H9 (cell line): ENCODE measurements at regions not wholly inside any gene's neighbourhood (a gene's known extent, or its start where the extent isn't known, plus 50 kb on each side); places are given as distances from the start of the nearest gene placed in this dataset.

Experiments
- DNase-seq: peaks from one replicate; pipeline ENCODE4 v3.0.0-alpha.2; 2017
- H2AFZ ChIP-seq: one replicate; pipeline ENCODE4 v1.6.1; 2013; ENCODE audit warnings: mild to moderate bottlenecking, low read length, control low read depth, moderate library complexity
- H2AK5ac ChIP-seq: 2 replicates; pipeline ENCODE4 v1.6.1; 2013; ENCODE audit warnings: low read length, control low read depth, mixed read lengths; ENCODE audit not compliant: insufficient read length
- H2BK120ac ChIP-seq: one replicate; pipeline ENCODE4 v1.6.1; 2013; ENCODE audit warnings: low read depth, mild to moderate bottlenecking, low read length, control low read depth, inconsistent platforms; ENCODE audit not compliant: poor library complexity, severe bottlenecking
- H2BK12ac ChIP-seq: 2 replicates; pipeline ENCODE4 v1.6.1; 2013; ENCODE audit warnings: low read length, control low read depth, mixed read lengths, low read depth; ENCODE audit not compliant: insufficient read length
- H2BK15ac ChIP-seq: 2 replicates; pipeline ENCODE4 v1.6.1; 2013; ENCODE audit warnings: low read depth, low read length, control low read depth
- H2BK20ac ChIP-seq: one replicate; pipeline ENCODE4 v1.6.1; 2013; ENCODE audit warnings: low read depth, mild to moderate bottlenecking, low read length, control low read depth, inconsistent platforms; ENCODE audit not compliant: poor library complexity, severe bottlenecking
- H2BK5ac ChIP-seq: 2 replicates; pipeline ENCODE4 v1.6.1; 2013; ENCODE audit warnings: low read length, control low read depth, mixed read lengths; ENCODE audit not compliant: insufficient read length
- H3K14ac ChIP-seq: 2 replicates; pipeline ENCODE4 v1.6.1; 2013; ENCODE audit warnings: low read length, control low read depth; ENCODE audit not compliant: insufficient read depth
- H3K18ac ChIP-seq: 2 replicates; pipeline ENCODE4 v1.6.1; 2013; ENCODE audit warnings: low read depth, mild to moderate bottlenecking, mixed read lengths, low read length, control low read depth; ENCODE audit not compliant: insufficient read length
- H3K23ac ChIP-seq: 2 replicates; pipeline ENCODE4 v1.6.1; 2013; ENCODE audit warnings: low read length, control low read depth, mixed read lengths, low read depth; ENCODE audit not compliant: insufficient read length
- H3K23me2 ChIP-seq: 2 replicates; pipeline ENCODE4 v1.6.1; 2013; ENCODE audit warnings: low read depth, mild to moderate bottlenecking, mixed read lengths, low read length, control low read depth; ENCODE audit not compliant: insufficient read length, poor library complexity, severe bottlenecking
- H3K27ac ChIP-seq: 2 replicates; pipeline ENCODE4 v1.5.1; 2013; ENCODE audit warnings: low read length, control low read depth, mixed read lengths, low read depth; ENCODE audit not compliant: insufficient read length
- H3K27me3 ChIP-seq: 2 replicates; pipeline ENCODE4 v1.6.1; 2013; ENCODE audit warnings: low read length, control low read depth, inconsistent platforms; ENCODE audit not compliant: insufficient read depth
- H3K4ac ChIP-seq: 2 replicates; pipeline ENCODE4 v1.6.1; 2013; ENCODE audit warnings: low read depth, mild to moderate bottlenecking, control low read depth, inconsistent platforms, low read length, moderate library complexity
- H3K4me1 ChIP-seq: 2 replicates; pipeline ENCODE4 v1.6.1; 2013; ENCODE audit warnings: low read length, control low read depth, inconsistent platforms; ENCODE audit not compliant: insufficient read depth
- H3K4me2 ChIP-seq: 2 replicates; pipeline ENCODE4 v1.6.1; 2013; ENCODE audit warnings: low read length, control low read depth, mixed read lengths; ENCODE audit not compliant: insufficient read length, insufficient read depth
- H3K56ac ChIP-seq: 2 replicates; pipeline ENCODE4 v1.6.1; 2013; ENCODE audit warnings: low read depth, mild to moderate bottlenecking, mixed read lengths, low read length, control low read depth; ENCODE audit not compliant: insufficient read length
- H3K79me1 ChIP-seq: 2 replicates; pipeline ENCODE4 v1.6.1; 2013; ENCODE audit warnings: low read depth, mild to moderate bottlenecking, moderate library complexity, low read length, control low read depth, inconsistent platforms; ENCODE audit not compliant: insufficient read depth, poor library complexity, severe bottlenecking
- H3K79me2 ChIP-seq: 2 replicates; pipeline ENCODE4 v1.6.1; 2013; ENCODE audit warnings: low read length, control low read depth, inconsistent platforms; ENCODE audit not compliant: insufficient read depth
- H3K9ac ChIP-seq: 2 replicates; pipeline ENCODE4 v1.6.1; 2013; ENCODE audit warnings: low read length, control low read depth, mixed read lengths; ENCODE audit not compliant: insufficient read length; ENCODE audit errors: extremely low read depth
- H3K9me3 ChIP-seq: one replicate; pipeline ENCODE4 v1.6.1; 2013; ENCODE audit warnings: low read depth, low read length, inconsistent platforms; ENCODE audit not compliant: control insufficient read depth
- H3T11ph ChIP-seq: one replicate; pipeline ENCODE4 v1.6.1; 2013; ENCODE audit warnings: mild to moderate bottlenecking, low read length, control low read depth, inconsistent platforms
- H4K20me1 ChIP-seq: one replicate; pipeline ENCODE4 v1.6.1; 2013; ENCODE audit not compliant: control insufficient read depth, insufficient read length, insufficient read depth
- H4K5ac ChIP-seq: 2 replicates; pipeline ENCODE4 v1.6.1; 2013; ENCODE audit warnings: low read depth, mild to moderate bottlenecking, mixed read lengths, low read length, control low read depth; ENCODE audit not compliant: insufficient read length
- H4K8ac ChIP-seq: replicated peaks from 2 replicates; pipeline ENCODE4 v1.6.1; 2013; ENCODE audit warnings: low read length, control low read depth, mixed read lengths, low read depth; ENCODE audit not compliant: insufficient read length
- H4K91ac ChIP-seq: 2 replicates; pipeline ENCODE4 v1.6.1; 2013; ENCODE audit warnings: low read depth, mild to moderate bottlenecking, moderate library complexity, mixed read lengths, low read length, control low read depth; ENCODE audit not compliant: insufficient read length
- H3K27ac Mint-ChIP-seq, 3 experiments: 2 replicates in 2 of 3; 3 replicates in 1 of 3; pipeline ENCODE4 v1.8.0; 2020 to 2021; ENCODE audit warnings: mixed read lengths in 3 of 3, mild to moderate bottlenecking in 1 of 3, moderate library complexity in 1 of 3
- H3K27me3 Mint-ChIP-seq: 2 replicates; pipeline ENCODE4 v1.8.0; 2021; ENCODE audit warnings: low read depth, mild to moderate bottlenecking, moderate library complexity, mixed read lengths
- H3K36me3 Mint-ChIP-seq, 3 experiments: 2 replicates in 2 of 3; 3 replicates in 1 of 3; pipeline ENCODE4 v1.8.0; 2020 to 2021; ENCODE audit warnings: low read depth in 3 of 3, mixed read lengths in 3 of 3; ENCODE audit not compliant: insufficient read depth in 1 of 3
- H3K4me1 Mint-ChIP-seq, 2 experiments: 2 replicates each; pipeline ENCODE4 v1.8.0; 2020; ENCODE audit warnings: mixed read lengths in 2 of 2
- H3K4me3 Mint-ChIP-seq, 2 experiments: 2 replicates in 1 of 2; 3 replicates in 1 of 2; pipeline ENCODE4 v1.8.0; 2020 to 2021; ENCODE audit warnings: mild to moderate bottlenecking in 2 of 2, mixed read lengths in 2 of 2, moderate library complexity in 1 of 2
- H3K9me3 Mint-ChIP-seq, 2 experiments: 2 replicates in 1 of 2; 3 replicates in 1 of 2; pipeline ENCODE4 v1.8.0; 2020; ENCODE audit warnings: mild to moderate bottlenecking in 2 of 2, mixed read lengths in 2 of 2, moderate library complexity in 1 of 2
- WGBS: extraction: QIAGEN DNeasy Blood & Tissue Kit; methylation state at CpG from one replicate; pipeline ENCODE4 v1.1.7; 2013; ENCODE audit warnings: missing lambda C conversion rate, low lambda C conversion rate, mixed read lengths; ENCODE audit not compliant: insufficient read length; ENCODE audit errors: extremely low coverage; 5-methylcytosine and 5-hydroxymethylcytosine counted together
- TF ChIP-seq, protein P1 (sequence below): fragments of 200-600 bp; sonication (generic); conservative IDR thresholded peaks from 3 replicates; pipeline ENCODE4 v1.8.0; 2021; ENCODE audit warnings: antibody characterized with exemption, mild to moderate bottlenecking

DNA sequence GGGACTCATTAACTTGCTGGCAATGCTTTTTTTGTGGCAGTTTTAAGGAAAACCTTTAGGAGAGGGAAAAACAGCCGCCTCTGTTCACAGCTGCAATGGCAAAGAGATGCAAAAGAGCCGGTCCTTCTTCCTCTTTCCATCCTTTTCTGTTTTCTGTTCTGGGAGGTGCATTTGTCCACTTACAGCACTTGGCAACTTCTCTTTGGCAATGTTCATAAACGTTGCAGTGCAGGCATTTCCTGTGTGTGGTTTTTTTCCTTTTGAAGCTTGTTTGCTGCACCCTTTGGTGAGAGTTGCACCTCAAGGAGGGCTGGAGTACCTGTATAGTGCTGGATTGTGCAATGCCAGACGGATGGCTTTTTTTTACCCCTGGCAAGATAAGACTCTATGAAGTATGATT is 53.9 kb upstream of the HABP2 start:
- Histone ChIP-seq H2AFZ (no peak overlapping the region), H3K4me1 (no peaks in the 10 kb centered on the region), H4K8ac (no peak overlapping the region), H3T11ph (no peak overlapping the region), H3K4me2 (no peak overlapping the region), H3K27ac (no peak overlapping the region), H2BK12ac (no peak overlapping the region), H3K9ac (no peak overlapping the region), H2AK5ac (no peak overlapping the region), H2BK120ac (no peak overlapping the region), H2BK5ac (no peak overlapping the region), H3K23ac (no peak overlapping the region), H4K91ac (no peak overlapping the region), H3K4ac (no peak overlapping the region), H2BK15ac (no peak overlapping the region), H3K23me2 (no peaks in the 10 kb centered on the region), H3K18ac (no peak overlapping the region), H4K20me1 (no peaks in the 10 kb centered on the region), H3K56ac (no peak overlapping the region), H3K79me2 (no peaks in the 10 kb centered on the region; the same call in 1 of the 2 replicates), H3K27me3 (no peaks in the 10 kb centered on the region), H4K5ac (no peak overlapping the region), H3K79me1 (no peaks in the 10 kb centered on the region), H3K14ac (no peak overlapping the region), H2BK20ac (no peak overlapping the region), H3K9me3 (no peaks in the 10 kb centered on the region)
- Mint-ChIP-seq H3K4me1 (peaks cover 0 to 6% of the 10 kb centered on the region in 2 experiments; a peak in 2 of 4 replicates), H3K4me3 (no peak overlapping the region), H3K27me3 (peaks cover 44% of the 10 kb centered on the region), H3K27ac (no peak overlapping the region), H3K36me3 (no peaks in the 10 kb centered on the region; a peak in 1 of 7 replicates), H3K9me3 (no peaks in the 10 kb centered on the region)
- TF ChIP-seq, protein P1, sequence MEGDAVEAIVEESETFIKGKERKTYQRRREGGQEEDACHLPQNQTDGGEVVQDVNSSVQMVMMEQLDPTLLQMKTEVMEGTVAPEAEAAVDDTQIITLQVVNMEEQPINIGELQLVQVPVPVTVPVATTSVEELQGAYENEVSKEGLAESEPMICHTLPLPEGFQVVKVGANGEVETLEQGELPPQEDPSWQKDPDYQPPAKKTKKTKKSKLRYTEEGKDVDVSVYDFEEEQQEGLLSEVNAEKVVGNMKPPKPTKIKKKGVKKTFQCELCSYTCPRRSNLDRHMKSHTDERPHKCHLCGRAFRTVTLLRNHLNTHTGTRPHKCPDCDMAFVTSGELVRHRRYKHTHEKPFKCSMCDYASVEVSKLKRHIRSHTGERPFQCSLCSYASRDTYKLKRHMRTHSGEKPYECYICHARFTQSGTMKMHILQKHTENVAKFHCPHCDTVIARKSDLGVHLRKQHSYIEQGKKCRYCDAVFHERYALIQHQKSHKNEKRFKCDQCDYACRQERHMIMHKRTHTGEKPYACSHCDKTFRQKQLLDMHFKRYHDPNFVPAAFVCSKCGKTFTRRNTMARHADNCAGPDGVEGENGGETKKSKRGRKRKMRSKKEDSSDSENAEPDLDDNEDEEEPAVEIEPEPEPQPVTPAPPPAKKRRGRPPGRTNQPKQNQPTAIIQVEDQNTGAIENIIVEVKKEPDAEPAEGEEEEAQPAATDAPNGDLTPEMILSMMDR = no peak
- DNase-seq = no peak
- no CpG with 5 or more reads among the region's 4 CpGs for WGBS
